HCT116 (cell line): ENCODE measurements at regions not wholly inside any gene's neighbourhood (a gene's known extent, or its start where the extent isn't known, plus 50 kb on each side); places are given as distances from the start of the nearest gene placed in this dataset.

ENCODE experiments used
- ATAC-seq: fragments of 200-7000 bp; cut with Tn5 transposase; 2 replicates; pipeline ENCODE4 v1.9.1; 2020; ENCODE audit warnings: mild to moderate bottlenecking, moderate library complexity
- BruUV-seq: library from RNA; stranded (reverse); fragments of 400-500 nt; replicated peaks from 2 replicates; lab custom pipeline; 2021; lab: Mats Ljungman, UMichigan
- CTCF ChIA-PET: fragments of 300-600 bp; sonication (Branson Sonifier 250); formaldehyde crosslinking; loops from one replicate; lab custom pipeline; 2021; ENCODE audit warnings: antibody characterized with exemption; lab: Charles Lee
- POLR2A ChIA-PET: fragments of 300-600, 350-600 bp; sonication (Branson Sonifier 250); formaldehyde crosslinking; loops from one replicate; lab custom pipeline; 2021; ENCODE audit warnings: antibody characterized with exemption; lab: Charles Lee
- RAD21 ChIA-PET, 2 experiments: fragments of 300-600 bp; sonication (Branson Sonifier 250); formaldehyde crosslinking; loops; one replicate each; lab custom pipeline; 2023; ENCODE audit warnings: low total read pairs in 2 of 2; ENCODE audit not compliant: uncharacterized antibody in 2 of 2, unreplicated experiment in 2 of 2, low non-redundant PET in 1 of 2; lab: Charles Lee
- DNase-seq: peaks from one replicate; pipeline ENCODE4 v3.0.0-alpha.2; 2010; ENCODE audit warnings: low read depth, low spot score
- H2AFZ ChIP-seq: fragments of 200-600 bp; shearing (Covaris generic), sonication (generic); 2 replicates; pipeline ENCODE4 v1.6.1; 2017; ENCODE audit warnings: low read depth, mixed run types, mixed read lengths, antibody characterized with exemption, low read length; ENCODE audit not compliant: poor library complexity, severe bottlenecking
- H3K27ac ChIP-seq: 2 replicates; pipeline ENCODE4 v1.5.1; 2012; ENCODE audit warnings: low read depth, low read length
- H3K27me3 ChIP-seq: fragments of 200-600 bp; sonication (generic); 2 replicates; pipeline ENCODE4 v1.6.1; 2016; ENCODE audit warnings: mixed run types, low read length, mixed read lengths; ENCODE audit not compliant: insufficient read depth
- H3K36me3 ChIP-seq, 2 experiments: fragments of 200-500 bp in 1 of 2; fragments of 200-600 bp in 1 of 2; sonication (Bioruptor generic) in 1 of 2; sonication (generic) in 1 of 2; 2 replicates each; pipeline versions ENCODE4 v1.5.1 to v1.6.1; 2014 to 2016; ENCODE audit warnings: low read length in 2 of 2, inconsistent platforms in 1 of 2, mixed read lengths in 1 of 2, mixed run types in 1 of 2; ENCODE audit not compliant: insufficient read depth in 2 of 2, control insufficient read depth in 1 of 2
- H3K4me1 ChIP-seq, 2 experiments: fragments of 200-600 bp in 1 of 2; sonication (generic) in 1 of 2; 2 replicates each; pipeline versions ENCODE4 v1.5.1 to v1.6.1; 2012 to 2017; ENCODE audit warnings: low read length in 2 of 2, inconsistent platforms in 1 of 2, mild to moderate bottlenecking in 1 of 2, mixed read lengths in 1 of 2, mixed run types in 1 of 2, moderate library complexity in 1 of 2; ENCODE audit not compliant: insufficient read depth in 2 of 2, control insufficient read depth in 1 of 2
- H3K4me2 ChIP-seq: fragments of 200-600 bp; sonication (generic); 2 replicates; pipeline ENCODE4 v1.6.1; 2017; ENCODE audit warnings: mixed run types, low read length, mixed read lengths
- H3K4me3 ChIP-seq, 2 experiments: fragments of 200-600 bp in 1 of 2; sonication (generic) in 1 of 2; replicated peaks in 1 of 2; 2 replicates each; pipeline ENCODE4 v1.5.1; 2011 to 2016; ENCODE audit warnings: low read length in 2 of 2, control low read depth in 1 of 2, low read depth in 1 of 2, mild to moderate bottlenecking in 1 of 2, mixed read lengths in 1 of 2, mixed run types in 1 of 2
- H3K79me2 ChIP-seq: fragments of 200-600 bp; sonication (generic); 2 replicates; pipeline ENCODE4 v1.6.1; 2017; ENCODE audit warnings: mild to moderate bottlenecking, mixed run types, low read length, moderate library complexity, mixed read lengths; ENCODE audit not compliant: insufficient read depth
- H3K9ac ChIP-seq: fragments of 200-600 bp; sonication (generic); 2 replicates; pipeline ENCODE4 v1.6.1; 2016; ENCODE audit warnings: low read length, mixed read lengths
- H3K9me2 ChIP-seq: fragments of 200-600 bp; sonication (generic), shearing (Covaris generic); 2 replicates; pipeline ENCODE4 v1.6.1; 2017; ENCODE audit warnings: mixed run types, mild to moderate bottlenecking, moderate library complexity; ENCODE audit not compliant: insufficient read depth
- H3K9me3 ChIP-seq, 2 experiments: fragments of 200-500 bp in 1 of 2; fragments of 200-600 bp in 1 of 2; sonication (Bioruptor generic) in 1 of 2; sonication (generic) in 1 of 2; 2 replicates each; pipeline ENCODE4 v1.6.1; 2014 to 2017; ENCODE audit warnings: low read length in 2 of 2, mixed read lengths in 2 of 2, inconsistent platforms in 1 of 2, low read depth in 1 of 2, mild to moderate bottlenecking in 1 of 2, mixed run types in 1 of 2, moderate library complexity in 1 of 2; ENCODE audit not compliant: control insufficient read depth in 1 of 2, insufficient read depth in 1 of 2
- H4K20me1 ChIP-seq: fragments of 200-600 bp; sonication (generic), shearing (Covaris generic); 2 replicates; pipeline ENCODE4 v1.6.1; 2017; ENCODE audit warnings: mixed run types, mild to moderate bottlenecking, moderate library complexity; ENCODE audit not compliant: insufficient read depth
- CBX3 ChIP-seq: IDR thresholded peaks from 2 replicates; pipeline ENCODE4 v1.6.1; 2012; ENCODE audit warnings: low read depth
- CEBPB ChIP-seq: IDR thresholded peaks from 2 replicates; pipeline ENCODE4 v1.6.1; 2012; ENCODE audit warnings: low read depth
- EGR1 ChIP-seq: IDR thresholded peaks from 2 replicates; pipeline ENCODE4 v1.6.1; 2012; ENCODE audit warnings: low read depth
- EZH2 ChIP-seq: fragments of 200-600 bp; sonication (generic); IDR thresholded peaks from 2 replicates; pipeline ENCODE4 v1.6.1; 2017; ENCODE audit warnings: antibody characterized with exemption, mixed run types
- EZH2phosphoT487 ChIP-seq: fragments of 200-600 bp; IDR thresholded peaks from 2 replicates; pipeline ENCODE4 v1.6.1; 2018; ENCODE audit warnings: antibody characterized with exemption, borderline replicate concordance
- FOSL1 ChIP-seq: IDR thresholded peaks from 2 replicates; pipeline ENCODE4 v1.6.1; 2012; ENCODE audit warnings: low read depth
- JUND ChIP-seq: IDR thresholded peaks from 2 replicates; pipeline ENCODE4 v1.6.1; 2012
- POLR2A ChIP-seq: IDR thresholded peaks from 2 replicates; pipeline ENCODE4 v1.7.0; 2011; ENCODE audit warnings: borderline replicate concordance; ENCODE audit not compliant: insufficient read depth, insufficient read length; ENCODE audit errors: extremely low read depth
- SIN3A ChIP-seq: IDR thresholded peaks from 2 replicates; pipeline ENCODE4 v1.6.1; 2012; ENCODE audit warnings: low read depth
- TCF7L2 ChIP-seq: IDR thresholded peaks from 2 replicates; pipeline ENCODE4 v1.7.0; 2011; ENCODE audit warnings: borderline replicate concordance, inconsistent platforms; ENCODE audit not compliant: insufficient read depth, insufficient read length; ENCODE audit errors: extremely low read depth
- ZNF274 ChIP-seq: fragments of 200-500 bp; sonication (Bioruptor generic); IDR thresholded peaks from 2 replicates; pipeline ENCODE4 v1.6.1; 2014; ENCODE audit warnings: mild to moderate bottlenecking, low read depth, low read length, inconsistent platforms
- intact Hi-C: fragments of 100-400 bp; cut with micrococcal nuclease; formaldehyde crosslinking; loops from 2 replicates; pipeline ENCODE4 v1.10.0; 2022
- TF ChIP-seq, protein P1 (sequence below): IDR thresholded peaks from 2 replicates; pipeline ENCODE4 v1.6.1; 2011; ENCODE audit warnings: mild to moderate bottlenecking, low read length, moderate library complexity; ENCODE audit not compliant: insufficient replicate concordance; ENCODE audit errors: extremely low read depth
- TF ChIP-seq, protein P2 (sequence below): IDR thresholded peaks from 2 replicates; pipeline ENCODE4 v1.6.1; 2012
- TF ChIP-seq, protein P3 (sequence below): IDR thresholded peaks from 2 replicates; pipeline ENCODE4 v1.6.1; 2012

DNA sequence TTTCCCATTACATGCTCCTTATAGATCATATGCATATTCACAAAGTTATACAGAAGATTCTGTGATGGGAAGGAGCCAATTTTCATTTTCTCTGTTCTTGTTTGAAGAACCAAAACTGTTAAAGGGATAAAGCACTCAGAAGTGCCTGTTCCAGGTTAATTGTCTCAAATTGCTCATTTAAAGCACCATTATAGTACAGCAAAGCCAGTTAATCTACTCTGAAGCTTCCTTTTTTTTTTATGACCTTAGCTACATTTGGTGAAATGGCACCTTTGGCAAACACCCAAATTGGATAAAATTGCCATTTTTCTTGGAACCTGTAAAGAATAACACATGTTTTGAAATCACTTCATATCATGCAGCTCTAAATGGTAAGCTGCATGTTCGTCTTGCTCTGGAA, 1092.3 kb downstream of the BCL11A start (continued):
- TF ChIP-seq, protein P1, sequence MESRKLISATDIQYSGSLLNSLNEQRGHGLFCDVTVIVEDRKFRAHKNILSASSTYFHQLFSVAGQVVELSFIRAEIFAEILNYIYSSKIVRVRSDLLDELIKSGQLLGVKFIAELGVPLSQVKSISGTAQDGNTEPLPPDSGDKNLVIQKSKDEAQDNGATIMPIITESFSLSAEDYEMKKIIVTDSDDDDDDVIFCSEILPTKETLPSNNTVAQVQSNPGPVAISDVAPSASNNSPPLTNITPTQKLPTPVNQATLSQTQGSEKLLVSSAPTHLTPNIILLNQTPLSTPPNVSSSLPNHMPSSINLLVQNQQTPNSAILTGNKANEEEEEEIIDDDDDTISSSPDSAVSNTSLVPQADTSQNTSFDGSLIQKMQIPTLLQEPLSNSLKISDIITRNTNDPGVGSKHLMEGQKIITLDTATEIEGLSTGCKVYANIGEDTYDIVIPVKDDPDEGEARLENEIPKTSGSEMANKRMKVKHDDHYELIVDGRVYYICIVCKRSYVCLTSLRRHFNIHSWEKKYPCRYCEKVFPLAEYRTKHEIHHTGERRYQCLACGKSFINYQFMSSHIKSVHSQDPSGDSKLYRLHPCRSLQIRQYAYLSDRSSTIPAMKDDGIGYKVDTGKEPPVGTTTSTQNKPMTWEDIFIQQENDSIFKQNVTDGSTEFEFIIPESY, result no peak
- no peak for TF ChIP-seq EGR1
- no peak for TF ChIP-seq POLR2A
- TF ChIP-seq CBX3, result no peak

DNA sequence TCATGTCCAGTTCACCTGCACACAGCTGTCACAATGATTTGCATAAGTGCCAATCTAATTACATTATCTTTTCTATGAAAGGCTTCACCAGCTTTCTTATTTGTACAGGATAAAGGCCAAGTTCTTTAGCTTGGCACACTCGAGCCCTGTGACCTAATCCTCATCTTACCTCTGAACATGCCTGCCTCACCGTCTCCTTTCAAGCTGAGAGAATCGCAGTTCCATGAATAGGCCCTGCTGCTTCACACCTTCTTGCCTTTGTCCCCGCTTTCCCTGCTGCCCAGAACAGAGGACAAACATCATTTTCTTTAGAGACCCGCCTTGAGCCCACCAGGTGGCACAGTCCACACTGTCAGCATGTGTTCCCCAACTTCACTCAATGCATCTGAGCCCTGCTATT, 1094.7 kb downstream of the BCL11A start:
- RAD21 ChIA-PET, result no interaction called here
- ATAC-seq, result no peak
- CTCF ChIA-PET, result no interaction called here

More for the DNA sequence above, 1094.7 kb downstream of the BCL11A start:
- POLR2A ChIA-PET, result no interaction called here
- Histone ChIP-seq H3K27ac (no peak overlapping the region), H3K27me3 (no peaks in the 10 kb centered on the region), H3K9ac (no peak overlapping the region), H3K4me1 (no peaks in the 10 kb centered on the region), H3K36me3 (no peaks in the 10 kb centered on the region)
- no TSS peak for BruUV-seq
- TF ChIP-seq SIN3A, result no peak
- no peak for TF ChIP-seq CBX3
- TF ChIP-seq EZH2, result no peak
- no peak for TF ChIP-seq JUND
- TF ChIP-seq, protein P1, result no peak
- TF ChIP-seq, protein P2, sequence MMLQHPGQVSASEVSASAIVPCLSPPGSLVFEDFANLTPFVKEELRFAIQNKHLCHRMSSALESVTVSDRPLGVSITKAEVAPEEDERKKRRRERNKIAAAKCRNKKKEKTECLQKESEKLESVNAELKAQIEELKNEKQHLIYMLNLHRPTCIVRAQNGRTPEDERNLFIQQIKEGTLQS, result no peak
- no peak for TF ChIP-seq CEBPB
- TF ChIP-seq ZNF274, result no peak
- TF ChIP-seq EGR1, result no peak
- no peak for TF ChIP-seq POLR2A
- no peak for TF ChIP-seq TCF7L2
- no peak for TF ChIP-seq FOSL1
- TF ChIP-seq EZH2phosphoT487, result no peak
- TF ChIP-seq, protein P3, sequence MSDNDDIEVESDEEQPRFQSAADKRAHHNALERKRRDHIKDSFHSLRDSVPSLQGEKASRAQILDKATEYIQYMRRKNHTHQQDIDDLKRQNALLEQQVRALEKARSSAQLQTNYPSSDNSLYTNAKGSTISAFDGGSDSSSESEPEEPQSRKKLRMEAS, result no peak
- TF ChIP-seq, all 23 proteins: peak for 0
- H3K9me3 ChIP-seq, result peaks cover 0 to 7% of the 10 kb centered on the region in 2 experiments; a peak in 2 of 4 replicates
- no peaks in the 10 kb centered on the region for H3K9me2 ChIP-seq
- intact Hi-C loops, result no loop called here
- DNase-seq, result no peak
- no peak overlapping the region for H3K4me2 ChIP-seq
- H4K20me1 ChIP-seq, result no peaks in the 10 kb centered on the region
- no peak overlapping the region for H3K4me3 ChIP-seq
- H2AFZ ChIP-seq, result no peak overlapping the region
- H3K79me2 ChIP-seq, result no peaks in the 10 kb centered on the region
